IPS DF 6.9 (cell line): ENCODE measurements at regions not wholly inside any gene's neighbourhood (a gene's known extent, or its start where the extent isn't known, plus 50 kb on each side); places are given as distances from the start of the nearest gene placed in this dataset.

Experiments
- DNase-seq: peaks from one replicate; pipeline ENCODE4 v3.0.0-alpha.2; 2013; ENCODE audit warnings: low read depth, low spot score
- H3K27ac ChIP-seq: one replicate; pipeline ENCODE4 v1.5.1; 2013; ENCODE audit warnings: low read length, control low read depth
- H3K27me3 ChIP-seq: 2 replicates; pipeline ENCODE4 v1.6.1; 2013; ENCODE audit warnings: mild to moderate bottlenecking, low read length; ENCODE audit not compliant: control insufficient read depth, insufficient read depth
- H3K36me3 ChIP-seq: 2 replicates; pipeline ENCODE4 v1.6.1; 2013; ENCODE audit warnings: low read length; ENCODE audit not compliant: control insufficient read depth, insufficient read depth
- H3K4me1 ChIP-seq: 2 replicates; pipeline ENCODE4 v1.6.1; 2013; ENCODE audit warnings: low read length; ENCODE audit not compliant: control insufficient read depth, insufficient read depth
- H3K4me3 ChIP-seq: 2 replicates; pipeline ENCODE4 v1.5.1; 2013; ENCODE audit warnings: mild to moderate bottlenecking, low read length
- H3K9me3 ChIP-seq: 2 replicates; pipeline ENCODE4 v1.6.1; 2013; ENCODE audit warnings: low read length, inconsistent platforms; ENCODE audit not compliant: control insufficient read depth, insufficient read depth
- WGBS: extraction: QIAGEN DNeasy Blood & Tissue Kit; methylation state at CpG from one replicate; pipeline ENCODE4 v1.1.7; 2013; ENCODE audit warnings: mixed read lengths, missing lambda C conversion rate; ENCODE audit not compliant: insufficient read length, insufficient coverage; 5-methylcytosine and 5-hydroxymethylcytosine counted together

- H3K27me3 ChIP-seq: no peaks in the 10 kb centered on the region
- no peak overlapping the region for H3K27ac ChIP-seq
- no peak for DNase-seq
- no peaks in the 10 kb centered on the region for H3K36me3 ChIP-seq
- H3K4me1 ChIP-seq: no peaks in the 10 kb centered on the region
- H3K4me3 ChIP-seq: no peak overlapping the region
- no peaks in the 10 kb centered on the region for H3K9me3 ChIP-seq
- WGBS: no CpG with 5 or more reads among the region's 2 CpGs
Measured at GRCh38 chr4:179447308-179447707, 2005.1 kb upstream of the AGA start.

- Histone ChIP-seq H3K36me3 (no peaks in the 10 kb centered on the region), H3K4me3 (no peak overlapping the region), H3K27me3 (no peaks in the 10 kb centered on the region), H3K27ac (peak overlapping the region; percentile 12), H3K9me3 (no peaks in the 10 kb centered on the region), H3K4me1 (no peaks in the 10 kb centered on the region)
- DNase-seq: peak; percentile 84
- no CpG with 5 or more reads among the region's 8 CpGs for WGBS
Measured at GRCh38 chr4:179465131-179465797, 2023.0 kb upstream of the AGA start.

DNA sequence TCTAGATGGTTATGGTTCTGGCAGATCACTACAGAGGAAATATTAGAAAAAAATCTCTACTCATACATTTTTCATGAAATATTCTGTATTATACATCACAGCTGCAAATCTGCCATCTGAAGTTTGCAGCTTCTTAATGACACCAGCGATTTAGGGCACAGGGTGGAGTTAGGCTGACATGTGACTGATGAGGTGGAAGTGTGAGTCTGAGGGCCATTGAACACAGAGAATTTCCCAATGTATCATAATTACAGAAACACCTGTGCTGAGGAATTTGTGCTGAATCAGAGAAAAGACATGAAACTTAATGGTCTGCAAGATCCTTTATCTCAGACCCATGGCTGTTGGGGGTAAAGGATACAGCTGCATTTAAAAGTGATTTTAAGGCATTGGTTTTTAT, 2025.6 kb upstream of the AGA start:
- Histone ChIP-seq H3K4me1 (no peaks in the 10 kb centered on the region), H3K27ac (no peak overlapping the region), H3K4me3 (no peak overlapping the region), H3K36me3 (no peaks in the 10 kb centered on the region), H3K27me3 (no peaks in the 10 kb centered on the region), H3K9me3 (no peaks in the 10 kb centered on the region)
- no CpG with 5 or more reads among the region's 1 CpG for WGBS
- no peak for DNase-seq

DNA sequence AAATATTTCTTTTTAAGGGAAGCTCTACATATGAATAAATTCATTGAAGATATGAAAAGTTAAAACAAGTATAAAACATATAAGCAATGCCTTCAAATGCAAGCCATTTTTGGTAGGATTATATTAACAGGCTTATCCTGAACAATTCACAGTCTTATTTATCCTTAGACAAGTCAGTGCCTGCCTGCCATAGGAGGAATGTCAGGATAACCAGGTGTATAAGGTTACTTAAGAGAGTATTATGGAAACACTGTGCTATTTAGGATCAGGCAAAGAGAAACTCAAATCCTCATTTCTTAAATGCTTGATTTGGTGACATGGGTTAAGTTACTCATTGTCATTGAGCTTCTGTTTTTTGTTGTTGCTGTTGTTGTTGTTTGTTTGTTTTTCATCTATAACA, 2029.9 kb upstream of the AGA start:
- no peak overlapping the region for H3K27ac ChIP-seq
- no peaks in the 10 kb centered on the region for H3K27me3 ChIP-seq
- H3K4me3 ChIP-seq: no peak overlapping the region
- H3K4me1 ChIP-seq: no peaks in the 10 kb centered on the region
- H3K9me3 ChIP-seq: no peaks in the 10 kb centered on the region
- no peaks in the 10 kb centered on the region for H3K36me3 ChIP-seq
- no peak for DNase-seq

GRCh38 chr4:179478608-179479007, 2036.4 kb upstream of the AGA start:
- no peaks in the 10 kb centered on the region for H3K27me3 ChIP-seq
- no peak overlapping the region for H3K27ac ChIP-seq
- no peak overlapping the region for H3K4me3 ChIP-seq
- H3K9me3 ChIP-seq: no peaks in the 10 kb centered on the region
- H3K4me1 ChIP-seq: no peaks in the 10 kb centered on the region
- DNase-seq: no peak
- H3K36me3 ChIP-seq: no peaks in the 10 kb centered on the region

GRCh38 chr4:179485781-179486180, 2043.5 kb upstream of the AGA start:
- H3K4me1 ChIP-seq: no peaks in the 10 kb centered on the region
- no peaks in the 10 kb centered on the region for H3K27me3 ChIP-seq
- WGBS: no CpG with 5 or more reads among the region's 3 CpGs
- H3K36me3 ChIP-seq: no peaks in the 10 kb centered on the region
- no peak overlapping the region for H3K4me3 ChIP-seq
- no peak for DNase-seq
- no peak overlapping the region for H3K27ac ChIP-seq
- H3K9me3 ChIP-seq: no peaks in the 10 kb centered on the region

GRCh38 chr4:179486570-179487335, 2044.5 kb upstream of the AGA start:
- H3K27ac ChIP-seq: no peak overlapping the region
- WGBS: no CpG with 5 or more reads among the region's 6 CpGs
- H3K4me1 ChIP-seq: no peaks in the 10 kb centered on the region
- DNase-seq: no peak
- H3K9me3 ChIP-seq: no peaks in the 10 kb centered on the region
- no peak overlapping the region for H3K4me3 ChIP-seq
- no peaks in the 10 kb centered on the region for H3K36me3 ChIP-seq
- no peaks in the 10 kb centered on the region for H3K27me3 ChIP-seq

DNA sequence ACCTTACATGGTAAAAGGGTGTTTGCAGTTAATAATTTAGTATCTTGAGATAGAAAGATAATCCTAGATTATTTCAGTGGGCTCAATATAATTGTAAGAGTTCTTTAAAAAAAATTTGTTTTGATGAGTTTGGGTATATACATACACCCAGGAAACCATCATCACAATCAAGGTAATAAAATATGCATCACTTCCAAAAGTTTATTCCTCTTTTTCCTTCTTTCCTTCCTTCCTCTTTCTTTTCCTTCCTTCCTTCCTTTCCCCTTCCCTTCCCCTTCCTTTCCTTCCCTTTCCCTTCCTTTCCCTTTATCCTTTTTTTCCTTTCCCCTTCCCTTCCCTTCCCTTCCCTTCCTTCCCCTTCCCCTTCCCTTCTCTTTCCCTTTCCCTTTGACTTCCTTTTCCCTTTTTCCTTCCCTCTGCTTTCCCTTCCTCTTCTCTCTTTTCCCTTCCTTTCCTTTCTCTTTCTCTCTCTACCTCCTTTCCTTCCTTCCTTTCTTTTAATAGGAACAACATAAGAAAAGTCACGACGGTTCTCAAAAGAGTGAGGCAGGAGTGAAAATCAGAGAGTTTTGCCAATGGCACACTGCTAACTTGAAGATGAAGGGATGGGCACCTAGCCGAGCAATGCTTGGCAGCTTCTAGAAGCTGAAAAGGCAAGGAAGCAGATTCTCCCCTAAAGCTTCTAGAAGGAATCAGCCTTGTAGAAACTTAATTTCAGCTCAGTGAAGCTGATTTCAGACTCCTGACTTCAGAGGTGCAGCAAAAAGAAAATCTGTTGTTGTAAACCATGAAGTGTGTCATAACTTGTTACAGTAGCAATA, 2050.2 kb upstream of the AGA start:
- Histone ChIP-seq H3K27me3 (no peaks in the 10 kb centered on the region), H3K9me3 (no peaks in the 10 kb centered on the region), H3K27ac (no peak overlapping the region), H3K4me1 (no peaks in the 10 kb centered on the region), H3K4me3 (no peak overlapping the region), H3K36me3 (no peaks in the 10 kb centered on the region)
- no peak for DNase-seq
- no CpG with 5 or more reads among the region's 3 CpGs for WGBS

- Histone ChIP-seq H3K4me3 (no peak overlapping the region), H3K27me3 (no peaks in the 10 kb centered on the region), H3K9me3 (no peaks in the 10 kb centered on the region), H3K27ac (no peak overlapping the region), H3K4me1 (no peaks in the 10 kb centered on the region), H3K36me3 (no peaks in the 10 kb centered on the region)
- no CpG with 5 or more reads among the region's 1 CpG for WGBS
- DNase-seq: no peak
Measured at GRCh38 chr4:179503976-179504375, 2061.7 kb upstream of the AGA start.

DNA sequence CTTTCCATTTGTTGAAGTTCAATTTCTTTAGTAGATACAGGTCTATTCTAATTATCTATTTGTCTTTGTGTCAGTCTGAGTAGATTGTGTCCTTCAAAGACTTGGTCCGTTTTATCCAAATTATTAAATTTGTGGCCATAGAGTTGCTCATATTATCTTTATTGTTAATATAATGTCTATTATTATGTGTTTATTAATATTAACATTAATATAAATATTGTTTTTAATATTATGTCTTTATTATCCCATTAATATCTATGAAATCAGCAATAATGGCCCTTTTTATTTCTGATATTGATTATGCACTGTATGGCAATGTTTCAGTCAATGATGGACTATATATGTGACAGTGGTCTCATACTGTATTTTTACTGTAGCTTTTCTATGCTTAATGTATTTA, 2067.3 kb upstream of the AGA start:
- no peaks in the 10 kb centered on the region for H3K9me3 ChIP-seq
- H3K4me3 ChIP-seq: no peak overlapping the region
- H3K4me1 ChIP-seq: no peaks in the 10 kb centered on the region
- no peaks in the 10 kb centered on the region for H3K27me3 ChIP-seq
- no peaks in the 10 kb centered on the region for H3K36me3 ChIP-seq
- WGBS: no CpG with 5 or more reads among the region's 1 CpG
- H3K27ac ChIP-seq: no peak overlapping the region
- no peak for DNase-seq
